PC-9 (cell line): ENCODE measurements at regions not wholly inside any gene's neighbourhood (a gene's known extent, or its start where the extent isn't known, plus 50 kb on each side); places are given as distances from the start of the nearest gene placed in this dataset.

Experiments used
- CTCF ChIP-seq: fragments of 200-600 bp; sonication (generic); conservative IDR thresholded peaks from 2 replicates; pipeline ENCODE4 v1.6.1; 2017; ENCODE audit warnings: mixed run types, antibody characterized with exemption, mild to moderate bottlenecking, moderate library complexity
- EZH2 ChIP-seq: fragments of 200-600 bp; sonication (generic); IDR thresholded peaks from 2 replicates; pipeline ENCODE4 v1.8.0; 2017; ENCODE audit warnings: antibody characterized with exemption, low read depth

DNA sequence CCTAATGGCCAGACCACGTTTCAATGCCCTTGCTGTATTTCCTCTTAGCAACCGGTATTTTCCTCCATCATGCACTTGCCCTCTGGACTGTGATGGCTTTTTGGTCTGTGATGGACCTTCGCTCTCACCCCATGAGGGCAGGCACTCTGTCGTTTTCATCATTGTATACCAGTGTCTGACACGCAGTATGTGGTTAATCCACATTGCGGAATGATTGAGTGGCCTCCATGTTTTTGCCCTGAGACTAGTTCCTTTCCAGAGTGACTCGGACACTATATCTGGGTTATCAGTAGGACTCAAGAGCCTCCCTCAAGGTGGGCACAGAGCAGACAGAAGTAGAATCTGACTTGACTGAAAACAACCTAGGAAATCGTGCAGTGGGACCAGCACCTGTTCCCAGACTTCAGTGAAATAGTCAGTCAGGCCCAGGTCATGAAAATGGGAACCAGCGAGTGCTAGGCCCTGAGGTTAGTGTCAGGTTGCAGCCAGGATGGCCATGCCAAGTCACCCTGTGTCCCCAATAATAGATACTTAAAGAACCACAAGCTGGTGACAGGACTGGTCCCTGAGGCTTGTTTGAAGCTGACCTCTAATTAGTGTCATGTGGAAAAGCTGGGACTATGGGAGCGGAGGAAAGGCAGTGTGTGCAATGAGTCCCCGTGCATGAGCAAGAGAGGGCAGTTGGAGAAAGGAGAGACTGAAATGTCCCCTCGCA, 464.7 kb downstream of the INSC start:
- no peak for TF ChIP-seq CTCF
- no peak for TF ChIP-seq EZH2
